Naive thymus-derived CD4-positive, alpha-beta T cell (primary cell): ENCODE measurements at regions not wholly inside any gene's neighbourhood (a gene's known extent, or its start where the extent isn't known, plus 50 kb on each side); places are given as distances from the start of the nearest gene placed in this dataset.

Experiments
- ATAC-seq: fragments of 150-1000 bp; cut with Tn5 transposase; 2 replicates; pipeline ENCODE4 v1.10.0; 2021; ENCODE audit warnings: mild to moderate bottlenecking, moderate library complexity
- CTCF ChIA-PET: fragments of 350-600 bp; sonication (Branson Sonifier 250); formaldehyde crosslinking; loops from one replicate; lab custom pipeline; 2021; ENCODE audit warnings: antibody characterized with exemption; lab: Charles Lee
- POLR2A ChIA-PET: fragments of 350-600 bp; sonication (Branson Sonifier 250); formaldehyde crosslinking; loops from one replicate; lab custom pipeline; 2021; ENCODE audit warnings: antibody characterized with exemption, inconsistent platforms; lab: Charles Lee
- DNase-seq, 9 donors: peaks; one replicate each; pipeline versions ENCODE4 v3.0.0 to v3.0.0-alpha.2; 2020 to 2022; ENCODE audit warnings: mixed read lengths in 1 of 9
- H3K27ac ChIP-seq: one replicate; pipeline ENCODE4 v1.7.0; 2013; ENCODE audit warnings: mild to moderate bottlenecking, low read depth, low read length, moderate library complexity
- H3K27me3 ChIP-seq, 2 donors: one replicate each; pipeline ENCODE4 v1.7.0; 2013; ENCODE audit warnings: low read length in 2 of 2, mild to moderate bottlenecking in 2 of 2, moderate library complexity in 2 of 2; ENCODE audit not compliant: control insufficient read depth in 2 of 2, insufficient read depth in 2 of 2
- H3K36me3 ChIP-seq, 3 experiments: 1 replicate in 2 of 3; 2 replicates in 1 of 3; pipeline ENCODE4 v1.7.0; 2013; ENCODE audit warnings: low read length in 3 of 3, mild to moderate bottlenecking in 3 of 3, moderate library complexity in 1 of 3; ENCODE audit not compliant: insufficient read depth in 3 of 3, control insufficient read depth in 2 of 3
- H3K4me1 ChIP-seq, 2 donors: one replicate each; pipeline ENCODE4 v1.7.0; 2013; ENCODE audit warnings: low read length in 2 of 2, mild to moderate bottlenecking in 2 of 2, moderate library complexity in 1 of 2; ENCODE audit not compliant: control insufficient read depth in 2 of 2, insufficient read depth in 2 of 2
- H3K4me3 ChIP-seq: 2 replicates; pipeline ENCODE4 v1.7.0; 2013; ENCODE audit warnings: mild to moderate bottlenecking, low read length
- H3K9me3 ChIP-seq, 3 experiments: 1 replicate in 2 of 3; 2 replicates in 1 of 3; pipeline ENCODE4 v1.7.0; 2013; ENCODE audit warnings: low read length in 3 of 3; ENCODE audit not compliant: control insufficient read depth in 2 of 3
- H3K27ac Mint-ChIP-seq, 9 donors: one replicate each; pipeline ENCODE4 v1.8.0; 2020 to 2022; ENCODE audit warnings: mixed read lengths in 9 of 9, mild to moderate bottlenecking in 8 of 9, moderate library complexity in 5 of 9, inconsistent platforms in 2 of 9
- H3K27me3 Mint-ChIP-seq, 5 donors: one replicate each; pipeline ENCODE4 v1.8.0; 2021 to 2022; ENCODE audit warnings: mixed read lengths in 5 of 5, mild to moderate bottlenecking in 1 of 5
- H3K36me3 Mint-ChIP-seq, 5 donors: one replicate each; pipeline ENCODE4 v1.8.0; 2020 to 2022; ENCODE audit warnings: mixed read lengths in 5 of 5, mild to moderate bottlenecking in 3 of 5, inconsistent platforms in 1 of 5
- H3K4me1 Mint-ChIP-seq, 7 donors: one replicate each; pipeline ENCODE4 v1.8.0; 2020 to 2022; ENCODE audit warnings: mixed read lengths in 7 of 7, mild to moderate bottlenecking in 3 of 7, inconsistent platforms in 1 of 7
- H3K4me3 Mint-ChIP-seq, 10 donors: one replicate each; pipeline ENCODE4 v1.8.0; 2020 to 2022; ENCODE audit warnings: mild to moderate bottlenecking in 10 of 10, mixed read lengths in 10 of 10, moderate library complexity in 6 of 10, inconsistent platforms in 2 of 10
- H3K9me3 Mint-ChIP-seq, 11 donors: one replicate each; pipeline ENCODE4 v1.8.0; 2020 to 2022; ENCODE audit warnings: mixed read lengths in 11 of 11, mild to moderate bottlenecking in 4 of 11, inconsistent platforms in 1 of 11, moderate library complexity in 1 of 11
- intact Hi-C, 2 donors: fragments of 100-400 bp; cut with micrococcal nuclease; formaldehyde crosslinking; loops; one replicate each; pipeline ENCODE4 v1.15.1; 2023

DNA sequence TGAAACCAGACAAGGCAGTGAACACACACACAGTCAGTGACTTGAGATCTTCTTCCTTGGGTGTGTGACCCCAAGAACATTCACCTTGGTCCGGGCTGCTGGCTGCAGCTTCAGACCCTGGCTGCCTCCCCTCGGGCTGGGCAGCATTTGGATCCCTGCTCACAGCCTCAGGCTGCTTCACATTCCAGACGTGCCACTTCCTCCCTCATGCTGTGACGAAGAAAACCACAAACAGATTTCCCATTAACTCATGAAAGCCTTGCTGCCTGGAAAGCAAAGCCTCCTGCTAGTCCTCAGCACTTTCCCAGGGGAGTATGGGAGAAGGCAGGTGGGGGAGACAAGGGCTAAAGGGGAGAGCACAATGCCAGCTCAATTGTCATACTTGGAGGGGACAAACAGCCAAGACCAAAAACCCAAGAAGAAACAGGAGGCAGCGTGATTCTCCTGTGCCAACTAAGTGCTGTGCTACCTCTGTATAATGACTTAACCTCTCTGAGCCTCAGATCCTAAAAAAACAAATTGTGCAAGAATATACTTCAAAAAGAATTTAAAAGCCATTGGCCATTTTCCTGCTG is 594.6 kb upstream of the BRINP1 start:
- no peak overlapping the region for H3K4me3 ChIP-seq
- Mint-ChIP-seq H3K4me3 (no peak overlapping the region), H3K27me3 (peaks cover 3 to 33% (median 20%) of the 10 kb centered on the region in 5 donors), H3K36me3 (peaks cover 0 to under 1% (median 0%) of the 10 kb centered on the region in 5 donors), H3K9me3 (peaks cover 0 to 5% (median 0%) of the 10 kb centered on the region in 11 donors), H3K27ac (no peak overlapping the region), H3K4me1 (peaks cover 0 to under 1% (median 0%) of the 10 kb centered on the region in 7 donors)
- H3K9me3 ChIP-seq: no peaks in the 10 kb centered on the region
- ChIA-PET CTCF (no interaction called here), POLR2A (no interaction called here)
- no peaks in the 10 kb centered on the region for H3K27me3 ChIP-seq
- DNase-seq (no peak), ATAC-seq (no peak)
- H3K27ac ChIP-seq: no peak overlapping the region
- H3K4me1 ChIP-seq: no peaks in the 10 kb centered on the region
- intact Hi-C loops: loop anchor here in 1 of 2 donors (5.0 to 10.0 kb wide), 2 partner anchors 409 to 568 kb away; no protein-coding TSS in a partner anchor
- no peaks in the 10 kb centered on the region for H3K36me3 ChIP-seq

DNA sequence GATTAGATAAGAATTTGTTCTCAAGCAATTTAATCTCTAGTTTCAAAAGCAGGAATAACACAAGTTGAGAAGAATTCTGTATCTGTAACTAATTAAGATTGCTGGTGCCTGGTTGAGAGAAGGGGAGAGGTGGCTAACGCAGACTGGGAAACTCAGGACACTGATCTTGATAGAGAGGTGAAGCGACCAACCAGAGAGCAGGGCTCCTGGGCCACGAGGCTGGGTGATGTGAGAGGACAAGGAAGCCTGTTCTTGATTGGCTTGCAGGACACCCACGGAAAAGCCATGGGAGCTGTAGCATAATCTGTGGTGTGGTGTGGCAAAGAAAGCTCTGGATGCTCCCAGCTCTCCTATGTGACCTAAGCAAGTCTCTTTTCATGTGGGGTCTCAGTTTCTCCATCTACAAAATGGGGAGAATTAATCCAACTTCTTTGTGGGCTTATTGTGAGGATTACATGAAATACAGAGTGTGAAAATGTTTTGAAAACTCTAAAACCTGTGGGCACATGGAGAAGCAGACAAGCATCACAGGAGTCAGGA is 594.1 kb upstream of the BRINP1 start:
- intact Hi-C loops: loop anchor here in 1 of 2 donors (5.0 to 10.0 kb wide), 2 partner anchors 409 to 569 kb away; no protein-coding TSS in a partner anchor
- ChIA-PET POLR2A (no interaction called here), CTCF (no interaction called here)
- Histone ChIP-seq H3K4me1 (no peaks in the 10 kb centered on the region), H3K36me3 (no peaks in the 10 kb centered on the region), H3K4me3 (no peak overlapping the region), H3K27ac (no peak overlapping the region), H3K9me3 (no peaks in the 10 kb centered on the region), H3K27me3 (no peaks in the 10 kb centered on the region)
- DNase-seq: no peak
- peaks cover 3 to 31% (median 18%) of the 10 kb centered on the region in 5 donors for H3K27me3 Mint-ChIP-seq
- H3K36me3 Mint-ChIP-seq: no peaks in the 10 kb centered on the region
- no peak overlapping the region for H3K27ac Mint-ChIP-seq
- no peak for ATAC-seq
- no peak overlapping the region for H3K4me3 Mint-ChIP-seq
- peaks cover 0 to 5% (median 0%) of the 10 kb centered on the region in 11 donors for H3K9me3 Mint-ChIP-seq
- H3K4me1 Mint-ChIP-seq: no peaks in the 10 kb centered on the region

DNA sequence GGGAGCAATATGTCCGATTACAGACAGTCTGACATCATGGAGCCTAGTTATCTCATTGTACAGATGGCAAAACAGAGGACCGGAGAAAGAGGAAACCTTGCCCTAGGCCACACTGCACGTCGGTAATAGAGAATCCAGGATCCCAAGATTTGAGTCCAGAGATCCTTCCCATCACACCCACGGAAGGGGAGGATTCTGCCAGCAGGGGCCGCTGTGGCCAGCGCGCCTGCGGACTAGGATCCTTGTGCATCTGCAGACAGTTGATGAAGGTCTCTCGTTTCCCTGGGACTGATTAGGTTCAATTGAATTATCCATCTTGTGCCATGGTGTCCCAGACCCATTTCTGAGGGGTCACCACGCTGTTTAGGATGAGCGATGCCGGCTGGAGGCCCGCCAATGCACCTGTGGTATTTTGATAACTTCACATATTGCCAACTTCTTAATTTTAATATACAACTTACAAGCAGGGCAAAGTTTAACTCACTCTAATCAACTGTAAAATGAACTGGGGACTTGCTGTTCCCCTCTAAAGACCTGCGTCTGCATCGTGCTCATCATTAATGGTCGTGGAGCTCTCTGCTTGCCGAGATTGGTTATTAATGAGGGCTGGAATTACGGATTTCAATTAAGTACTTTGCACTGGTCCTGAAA is 592.7 kb upstream of the BRINP1 start:
- Histone ChIP-seq H3K27ac (no peak overlapping the region), H3K36me3 (no peaks in the 10 kb centered on the region), H3K27me3 (no peaks in the 10 kb centered on the region), H3K9me3 (no peaks in the 10 kb centered on the region), H3K4me3 (no peak overlapping the region), H3K4me1 (no peaks in the 10 kb centered on the region)
- Mint-ChIP-seq H3K36me3 (no peaks in the 10 kb centered on the region), H3K27ac (no peak overlapping the region), H3K4me3 (no peak overlapping the region), H3K9me3 (peaks cover 0 to 5% (median 0%) of the 10 kb centered on the region in 11 donors), H3K4me1 (no peaks in the 10 kb centered on the region), H3K27me3 (peaks cover 3 to 21% (median 17%) of the 10 kb centered on the region in 5 donors)
- POLR2A ChIA-PET: no interaction called here
- DNase-seq (no peak), ATAC-seq (no peak)
- CTCF ChIA-PET: no interaction called here
- intact Hi-C loops: loop anchor here in 1 of 2 donors (5.0 to 10.0 kb wide), 2 partner anchors 407 to 570 kb away; no protein-coding TSS in a partner anchor

DNA sequence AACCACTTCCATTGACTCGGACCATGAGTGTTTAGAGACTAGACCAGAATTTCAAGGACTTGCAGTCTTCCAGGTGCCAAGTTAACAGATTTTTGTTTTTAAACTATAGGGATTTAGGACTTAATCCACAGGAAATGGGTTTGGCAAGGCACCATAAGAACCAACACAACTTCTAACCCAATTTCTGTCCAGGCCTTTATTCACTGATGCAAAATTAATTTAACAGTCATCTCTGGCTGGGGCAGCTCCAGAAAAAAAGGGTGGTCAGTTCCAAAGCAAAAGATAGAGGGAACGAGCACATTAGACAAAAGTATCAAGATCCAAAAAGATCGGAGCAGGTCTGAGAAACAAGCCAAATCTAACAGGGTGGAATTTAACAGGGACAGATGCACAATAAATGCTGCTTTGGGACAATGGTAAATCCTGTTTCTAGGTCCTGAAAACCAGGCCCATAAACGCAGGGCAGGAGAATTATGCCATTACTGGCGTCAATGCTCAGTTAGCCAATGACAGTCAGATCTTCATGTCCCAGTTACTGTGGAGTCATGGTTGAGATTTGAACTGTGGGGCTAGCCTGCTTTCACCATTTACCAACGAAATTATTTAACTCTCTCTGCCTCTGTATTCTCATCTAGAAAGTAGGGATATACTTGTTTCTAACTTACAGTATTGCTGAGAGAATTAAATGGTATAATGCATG is 590.8 kb upstream of the BRINP1 start:
- Mint-ChIP-seq H3K4me1 (no peaks in the 10 kb centered on the region), H3K27me3 (peaks cover 2 to 18% (median 13%) of the 10 kb centered on the region in 5 donors), H3K4me3 (no peak overlapping the region), H3K27ac (no peak overlapping the region), H3K36me3 (no peaks in the 10 kb centered on the region), H3K9me3 (peaks cover 0 to 5% (median 0%) of the 10 kb centered on the region in 11 donors)
- H3K4me1 ChIP-seq: no peaks in the 10 kb centered on the region
- no peaks in the 10 kb centered on the region for H3K36me3 ChIP-seq
- intact Hi-C loops: loop anchor here in 1 of 2 donors (5.0 to 10.0 kb wide), 2 partner anchors 405 to 572 kb away; no protein-coding TSS in a partner anchor
- ChIA-PET POLR2A (no interaction called here), CTCF (no interaction called here)
- DNase-seq (no peak), ATAC-seq (no peak)
- H3K27ac ChIP-seq: no peak overlapping the region
- H3K27me3 ChIP-seq: no peaks in the 10 kb centered on the region
- no peak overlapping the region for H3K4me3 ChIP-seq
- H3K9me3 ChIP-seq: no peaks in the 10 kb centered on the region

DNA sequence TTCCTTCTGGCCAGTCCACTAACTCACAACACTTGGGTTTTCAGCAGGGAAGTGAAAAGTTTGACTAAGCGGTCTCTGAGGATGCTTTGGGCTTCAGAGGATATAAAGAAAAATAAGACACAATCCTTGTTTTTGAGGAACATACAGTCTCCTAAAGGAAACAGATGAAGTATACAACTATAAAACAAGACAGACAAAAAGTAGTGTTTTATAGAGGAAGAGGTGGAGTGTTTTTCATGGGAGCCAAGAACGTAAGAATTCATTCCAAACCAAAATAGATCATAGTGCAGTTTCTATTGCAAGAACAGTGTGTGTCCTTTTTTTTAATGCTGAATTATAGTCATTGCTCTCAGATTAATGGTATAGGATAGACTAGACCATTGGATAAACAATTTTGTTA is 586.9 kb upstream of the BRINP1 start:
- Histone ChIP-seq H3K27me3 (no peaks in the 10 kb centered on the region), H3K9me3 (no peaks in the 10 kb centered on the region), H3K4me3 (no peak overlapping the region), H3K36me3 (no peaks in the 10 kb centered on the region), H3K27ac (no peak overlapping the region), H3K4me1 (no peaks in the 10 kb centered on the region)
- DNase-seq (no peak), ATAC-seq (no peak)
- ChIA-PET CTCF (no interaction called here), POLR2A (no interaction called here)
- Mint-ChIP-seq H3K4me1 (no peaks in the 10 kb centered on the region), H3K36me3 (no peaks in the 10 kb centered on the region), H3K4me3 (no peak overlapping the region), H3K27ac (no peak overlapping the region), H3K27me3 (peaks cover 0 to 12% (median 4%) of the 10 kb centered on the region in 5 donors), H3K9me3 (peaks cover 0 to 7% (median 0%) of the 10 kb centered on the region in 11 donors)
- intact Hi-C loops: no loop called here

DNA sequence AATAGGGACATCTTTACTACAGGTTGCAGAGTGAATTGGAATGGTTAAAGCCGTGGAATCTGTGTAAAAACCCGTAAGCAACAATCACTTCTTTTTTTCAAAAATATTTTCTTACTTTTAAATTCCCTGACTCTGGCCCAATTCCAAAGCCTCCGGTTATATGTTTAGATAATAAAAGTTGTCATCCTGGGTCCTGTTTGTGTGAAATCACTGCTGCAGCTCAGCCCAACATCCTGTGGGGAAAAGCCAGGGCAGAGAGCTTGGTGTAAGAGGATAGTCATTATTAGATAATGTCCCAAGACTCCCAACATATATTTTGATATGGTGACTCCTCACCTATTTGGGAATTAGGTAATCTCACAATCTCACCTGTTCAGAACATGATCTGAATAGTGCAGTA is 586.0 kb upstream of the BRINP1 start:
- ChIA-PET POLR2A (no interaction called here), CTCF (no interaction called here)
- no peaks in the 10 kb centered on the region for H3K36me3 ChIP-seq
- H3K27me3 ChIP-seq: no peaks in the 10 kb centered on the region
- H3K4me1 ChIP-seq: no peaks in the 10 kb centered on the region
- Mint-ChIP-seq H3K4me1 (no peaks in the 10 kb centered on the region), H3K4me3 (no peak overlapping the region), H3K9me3 (peaks cover 0 to 7% (median 0%) of the 10 kb centered on the region in 11 donors), H3K36me3 (no peaks in the 10 kb centered on the region), H3K27me3 (peaks cover 0 to 12% (median 0%) of the 10 kb centered on the region in 5 donors), H3K27ac (no peak overlapping the region)
- H3K9me3 ChIP-seq: no peaks in the 10 kb centered on the region
- no peak overlapping the region for H3K4me3 ChIP-seq
- no peak for DNase-seq
- intact Hi-C loops: no loop called here
- no peak overlapping the region for H3K27ac ChIP-seq
- ATAC-seq: no peak
